ENCODE measurements at regions not wholly inside any gene's neighbourhood (a gene's known extent, or its start where the extent isn't known, plus 50 kb on each side); places are given as distances from the start of the nearest gene placed in this dataset.

DNA sequence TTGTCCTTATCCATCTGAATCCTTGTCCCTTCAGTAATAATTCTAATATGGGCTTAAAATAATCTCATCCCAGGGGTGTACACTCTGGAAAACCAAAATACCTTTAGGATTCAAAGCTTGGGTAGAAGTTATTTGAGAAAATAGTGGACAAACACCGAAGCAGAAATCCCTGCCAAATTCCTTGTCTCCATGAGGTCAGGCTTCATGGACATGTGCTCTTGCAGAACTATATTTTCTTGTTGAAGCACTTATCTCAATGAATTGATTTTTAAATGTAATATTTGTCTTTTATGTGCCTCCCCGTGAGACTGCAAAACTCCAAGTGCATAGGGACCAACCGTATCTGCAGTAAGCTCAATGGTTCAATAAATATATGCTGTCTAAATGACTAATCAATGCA lies 1153.3 kb upstream of the AUTS2 start:
- Histone ChIP-seq H3K27ac (ENCODE audit: low read length) (no peak overlapping the region), H4K20me1 (ENCODE audit: insufficient read depth, low read length) (no peaks in the 10 kb centered on the region), H3K27me3 (ENCODE audit: low read depth, low read length) (no peaks in the 10 kb centered on the region), H3K9ac (ENCODE audit: low read length) (no peak overlapping the region), H3K4me3 (ENCODE audit: low read length) (no peak overlapping the region), H3K4me1 (ENCODE audit: low read length) (no peaks in the 10 kb centered on the region), H3K36me3 (replicated peaks; ENCODE audit: low read depth, low read length) (no peaks in the 10 kb centered on the region), H3K4me2 (ENCODE audit: low read length) (no peak overlapping the region), H3K79me2 (ENCODE audit: low read length) (no peaks in the 10 kb centered on the region), H3K9me3 (ENCODE audit: insufficient read depth, low read length) (no peaks in the 10 kb centered on the region), H2AFZ (ENCODE audit: low read depth, low read length) (no peak overlapping the region)
- TF ChIP-seq EZH2phosphoT487 (IDR thresholded peaks at IDR 0.05; ENCODE audit: low read depth), result no peak
- TF ChIP-seq, protein P1, sequence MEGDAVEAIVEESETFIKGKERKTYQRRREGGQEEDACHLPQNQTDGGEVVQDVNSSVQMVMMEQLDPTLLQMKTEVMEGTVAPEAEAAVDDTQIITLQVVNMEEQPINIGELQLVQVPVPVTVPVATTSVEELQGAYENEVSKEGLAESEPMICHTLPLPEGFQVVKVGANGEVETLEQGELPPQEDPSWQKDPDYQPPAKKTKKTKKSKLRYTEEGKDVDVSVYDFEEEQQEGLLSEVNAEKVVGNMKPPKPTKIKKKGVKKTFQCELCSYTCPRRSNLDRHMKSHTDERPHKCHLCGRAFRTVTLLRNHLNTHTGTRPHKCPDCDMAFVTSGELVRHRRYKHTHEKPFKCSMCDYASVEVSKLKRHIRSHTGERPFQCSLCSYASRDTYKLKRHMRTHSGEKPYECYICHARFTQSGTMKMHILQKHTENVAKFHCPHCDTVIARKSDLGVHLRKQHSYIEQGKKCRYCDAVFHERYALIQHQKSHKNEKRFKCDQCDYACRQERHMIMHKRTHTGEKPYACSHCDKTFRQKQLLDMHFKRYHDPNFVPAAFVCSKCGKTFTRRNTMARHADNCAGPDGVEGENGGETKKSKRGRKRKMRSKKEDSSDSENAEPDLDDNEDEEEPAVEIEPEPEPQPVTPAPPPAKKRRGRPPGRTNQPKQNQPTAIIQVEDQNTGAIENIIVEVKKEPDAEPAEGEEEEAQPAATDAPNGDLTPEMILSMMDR (IDR thresholded peaks at IDR 0.05; ENCODE audit: low read depth, low read length), result no peak

DNA sequence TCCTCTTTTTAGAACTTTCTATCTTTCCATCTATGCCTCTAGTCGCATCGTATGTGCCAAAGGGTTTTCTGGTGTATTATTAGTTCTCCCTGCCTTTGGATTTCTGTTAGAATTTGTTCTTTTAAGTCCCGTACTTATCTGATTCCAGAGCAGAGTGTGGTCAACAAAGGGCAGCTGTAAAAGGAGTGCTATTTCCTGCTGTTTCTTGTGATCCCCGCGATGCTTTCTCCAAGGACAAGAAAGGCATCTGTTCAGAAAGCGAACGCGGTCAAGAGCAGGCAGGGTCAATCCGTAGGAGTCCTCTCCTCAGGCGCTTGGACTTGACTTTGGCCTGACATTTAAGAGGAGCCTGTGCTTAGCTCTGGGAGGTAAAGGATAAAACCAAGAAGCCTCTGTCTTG lies 1152.1 kb upstream of the AUTS2 start:
- no peaks in the 10 kb centered on the region for H3K9me3 ChIP-seq (ENCODE audit: insufficient read depth, low read length)
- H3K4me1 ChIP-seq (ENCODE audit: low read length), result no peaks in the 10 kb centered on the region
- no peak overlapping the region for H3K27ac ChIP-seq (ENCODE audit: low read length)
- no peaks in the 10 kb centered on the region for H3K27me3 ChIP-seq (ENCODE audit: low read depth, low read length)
- no peaks in the 10 kb centered on the region for H4K20me1 ChIP-seq (ENCODE audit: insufficient read depth, low read length)
- no peak overlapping the region for H3K4me3 ChIP-seq (ENCODE audit: low read length)
- H2AFZ ChIP-seq (ENCODE audit: low read depth, low read length), result no peak overlapping the region
- H3K4me2 ChIP-seq (ENCODE audit: low read length), result no peak overlapping the region
- no peak for TF ChIP-seq EZH2phosphoT487 (IDR thresholded peaks at IDR 0.05; ENCODE audit: low read depth)
- TF ChIP-seq, protein P1 (IDR thresholded peaks at IDR 0.05; ENCODE audit: low read depth, low read length), result no peak
- no peak overlapping the region for H3K9ac ChIP-seq (ENCODE audit: low read length)
- no peaks in the 10 kb centered on the region for H3K79me2 ChIP-seq (ENCODE audit: low read length)
- no peaks in the 10 kb centered on the region for H3K36me3 ChIP-seq (replicated peaks; ENCODE audit: low read depth, low read length)

DNA sequence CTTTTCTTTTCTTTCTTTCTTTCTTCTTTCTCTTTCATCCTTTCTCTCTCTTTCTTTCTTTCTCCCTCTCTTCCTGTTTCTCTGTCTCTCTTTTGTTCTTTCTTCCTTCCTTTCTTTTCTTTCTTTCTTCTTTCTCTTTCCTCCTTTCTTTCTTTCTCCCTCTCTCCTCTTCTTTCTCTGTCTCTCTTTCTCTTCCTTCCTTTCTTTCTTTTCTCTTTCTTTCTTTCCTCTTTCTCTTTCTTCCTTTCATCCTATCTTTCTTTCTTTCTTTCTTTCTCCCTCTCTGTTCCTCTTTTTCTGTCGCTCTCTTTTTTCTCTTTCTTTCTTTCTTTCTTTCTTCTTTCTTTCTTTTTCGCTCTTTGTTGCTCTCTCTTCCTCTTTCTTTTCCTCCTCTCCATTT lies 1149.2 kb upstream of the AUTS2 start:
- H3K79me2 ChIP-seq (ENCODE audit: low read length), result no peaks in the 10 kb centered on the region
- no peaks in the 10 kb centered on the region for H3K36me3 ChIP-seq (replicated peaks; ENCODE audit: low read depth, low read length)

DNA sequence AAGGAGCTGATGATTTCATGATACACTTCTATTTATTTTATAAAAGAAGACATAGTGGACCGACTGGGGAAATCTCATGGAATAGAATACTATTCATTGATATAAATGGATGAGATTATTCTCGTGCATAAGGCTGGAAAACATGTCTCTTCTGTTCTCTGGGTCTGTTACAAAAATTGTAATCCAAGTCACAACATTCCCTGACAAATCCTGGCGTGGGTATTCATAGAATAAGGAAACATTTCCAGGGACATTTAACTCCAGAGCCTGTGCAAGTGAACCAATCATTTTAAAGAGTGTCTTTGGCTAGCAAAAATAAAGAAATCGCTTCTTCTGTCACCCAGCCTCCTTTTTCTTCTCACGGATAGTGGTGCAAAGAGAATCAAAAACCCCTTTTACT lies 1148.5 kb upstream of the AUTS2 start:
- Histone ChIP-seq H3K79me2 (ENCODE audit: low read length) (no peaks in the 10 kb centered on the region), H3K4me3 (ENCODE audit: low read length) (no peak overlapping the region), H3K4me2 (ENCODE audit: low read length) (no peak overlapping the region), H3K36me3 (replicated peaks; ENCODE audit: low read depth, low read length) (no peaks in the 10 kb centered on the region), H3K27ac (ENCODE audit: low read length) (no peak overlapping the region), H3K4me1 (ENCODE audit: low read length) (no peaks in the 10 kb centered on the region), H4K20me1 (ENCODE audit: insufficient read depth, low read length) (no peaks in the 10 kb centered on the region), H3K9ac (ENCODE audit: low read length) (no peak overlapping the region), H3K27me3 (ENCODE audit: low read depth, low read length) (no peaks in the 10 kb centered on the region), H2AFZ (ENCODE audit: low read depth, low read length) (no peak overlapping the region), H3K9me3 (ENCODE audit: insufficient read depth, low read length) (no peaks in the 10 kb centered on the region)
- no peak for TF ChIP-seq EZH2phosphoT487 (IDR thresholded peaks at IDR 0.05; ENCODE audit: low read depth)
- TF ChIP-seq, protein P1 (IDR thresholded peaks at IDR 0.05; ENCODE audit: low read depth, low read length), result no peak

More for the DNA sequence above, 1149.2 kb upstream of the AUTS2 start:
- TF ChIP-seq, protein P1 (IDR thresholded peaks at IDR 0.05; ENCODE audit: low read depth, low read length), result no peak
- no peak for TF ChIP-seq EZH2phosphoT487 (IDR thresholded peaks at IDR 0.05; ENCODE audit: low read depth)
- H3K4me2 ChIP-seq (ENCODE audit: low read length), result no peak overlapping the region
- no peaks in the 10 kb centered on the region for H3K4me1 ChIP-seq (ENCODE audit: low read length)
- no peak overlapping the region for H3K4me3 ChIP-seq (ENCODE audit: low read length)
- no peaks in the 10 kb centered on the region for H4K20me1 ChIP-seq (ENCODE audit: insufficient read depth, low read length)
- H3K27me3 ChIP-seq (ENCODE audit: low read depth, low read length), result no peaks in the 10 kb centered on the region
- H3K9me3 ChIP-seq (ENCODE audit: insufficient read depth, low read length), result no peaks in the 10 kb centered on the region
- H3K9ac ChIP-seq (ENCODE audit: low read length), result no peak overlapping the region
- no peak overlapping the region for H3K27ac ChIP-seq (ENCODE audit: low read length)
- no peak overlapping the region for H2AFZ ChIP-seq (ENCODE audit: low read depth, low read length)

Data from OCI-LY3 (cell line).